Astrocyte (in vitro differentiated cells and primary cell): ENCODE measurements at regions not wholly inside any gene's neighbourhood (a gene's known extent, or its start where the extent isn't known, plus 50 kb on each side); places are given as distances from the start of the nearest gene placed in this dataset.

Source experiments
- DNase-seq: peaks from one replicate; pipeline ENCODE4 v3.0.0-alpha.2; 2010; ENCODE audit warnings: low read depth
- FAIRE-seq: peaks from 2 replicates; lab custom pipeline; 2011; peaks lifted over from hg19 to GRCh38; lab: Jason Lieb, UNC
- H2AFZ ChIP-seq: 2 replicates; pipeline ENCODE4 v1.6.0; 2012; ENCODE audit warnings: low read depth, low read length, inconsistent platforms
- H3K27ac ChIP-seq: 2 replicates; pipeline ENCODE4 v1.5.1; 2011; ENCODE audit warnings: low read depth, low read length, inconsistent platforms
- H3K27me3 ChIP-seq: 2 replicates; pipeline ENCODE4 v1.6.0; 2011; ENCODE audit warnings: low read length, inconsistent platforms; ENCODE audit not compliant: insufficient read depth
- H3K36me3 ChIP-seq: 2 replicates; pipeline ENCODE4 v1.5.1; 2011; ENCODE audit warnings: low read length, inconsistent platforms; ENCODE audit not compliant: insufficient read depth
- H3K4me1 ChIP-seq: 2 replicates; pipeline ENCODE4 v1.5.1; 2011; ENCODE audit warnings: low read length, inconsistent platforms; ENCODE audit not compliant: insufficient read depth
- H3K4me2 ChIP-seq: 2 replicates; pipeline ENCODE4 v1.6.0; 2012; ENCODE audit warnings: low read length, inconsistent platforms
- H3K4me3 ChIP-seq: 2 replicates; pipeline ENCODE4 v1.5.1; 2011; ENCODE audit warnings: low read depth, mild to moderate bottlenecking, low read length, inconsistent platforms; ENCODE audit not compliant: insufficient read depth
- H3K79me2 ChIP-seq: 2 replicates; pipeline ENCODE4 v1.6.0; 2012; ENCODE audit warnings: mild to moderate bottlenecking, low read length, inconsistent platforms; ENCODE audit not compliant: insufficient read depth
- H3K9ac ChIP-seq: 2 replicates; pipeline ENCODE4 v1.6.0; 2012; ENCODE audit warnings: mild to moderate bottlenecking, low read length, inconsistent platforms
- H3K9me3 ChIP-seq: 2 replicates; pipeline ENCODE4 v1.5.1; 2012; ENCODE audit warnings: low read depth, mild to moderate bottlenecking, low read length, inconsistent platforms; ENCODE audit not compliant: insufficient read depth
- H4K20me1 ChIP-seq: 2 replicates; pipeline ENCODE4 v1.6.0; 2012; ENCODE audit warnings: low read length, inconsistent platforms; ENCODE audit not compliant: insufficient read depth
- H3K27ac Mint-ChIP-seq: one replicate; pipeline ENCODE4 v1.8.0; 2021; ENCODE audit warnings: mild to moderate bottlenecking, mixed read lengths; ENCODE audit not compliant: unreplicated experiment
- H3K27me3 Mint-ChIP-seq: one replicate; pipeline ENCODE4 v1.8.0; 2021; ENCODE audit warnings: low read depth, mixed read lengths; ENCODE audit not compliant: unreplicated experiment
- H3K36me3 Mint-ChIP-seq: one replicate; pipeline ENCODE4 v1.8.0; 2021; ENCODE audit warnings: low read depth, mixed read lengths; ENCODE audit not compliant: unreplicated experiment
- H3K4me1 Mint-ChIP-seq: one replicate; pipeline ENCODE4 v1.8.0; 2021; ENCODE audit warnings: low read depth, mixed read lengths; ENCODE audit not compliant: unreplicated experiment
- H3K4me3 Mint-ChIP-seq: one replicate; pipeline ENCODE4 v1.8.0; 2021; ENCODE audit warnings: mild to moderate bottlenecking, moderate library complexity, mixed read lengths; ENCODE audit not compliant: unreplicated experiment
- H3K9me3 Mint-ChIP-seq: one replicate; pipeline ENCODE4 v1.8.0; 2021; ENCODE audit warnings: mild to moderate bottlenecking, mixed read lengths; ENCODE audit not compliant: unreplicated experiment
- CTCF ChIP-seq: IDR thresholded peaks from 2 replicates; pipeline ENCODE4 v1.5.1; 2011; ENCODE audit warnings: low read depth, mild to moderate bottlenecking, inconsistent platforms, low read length, moderate library complexity; ENCODE audit not compliant: insufficient read depth
- EZH2 ChIP-seq: IDR thresholded peaks from 2 replicates; pipeline ENCODE4 v1.6.1; 2012; ENCODE audit warnings: mild to moderate bottlenecking, low read length, inconsistent platforms; ENCODE audit not compliant: insufficient read depth

DNA sequence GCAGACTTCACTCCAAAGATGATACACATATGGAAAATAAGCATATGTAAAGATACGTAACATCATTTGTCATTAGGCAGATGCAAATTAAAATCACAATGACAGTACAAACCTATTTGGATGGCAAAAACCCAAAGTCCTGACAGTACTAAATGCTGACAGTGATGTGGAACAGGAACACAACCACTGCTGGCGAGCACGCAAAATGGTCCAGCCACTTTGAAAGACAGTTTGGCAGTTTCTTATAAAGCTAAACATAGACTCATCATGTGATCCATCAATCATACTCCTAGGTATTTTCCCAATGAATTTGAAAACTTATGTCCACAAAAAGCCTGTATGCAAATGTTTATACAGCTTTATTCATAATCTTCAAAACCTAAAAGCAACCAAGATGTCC, 200.7 kb downstream of the RAMP3 start:
- no peak overlapping the region for H3K4me2 ChIP-seq
- no peak overlapping the region for H3K27ac ChIP-seq
- DNase-seq (no peak), FAIRE-seq (no peak)
- TF ChIP-seq EZH2 (no peak), CTCF (no peak)
- H3K4me1 ChIP-seq, result no peaks in the 10 kb centered on the region
- H3K4me1 Mint-ChIP-seq, result no peaks in the 10 kb centered on the region
- H4K20me1 ChIP-seq, result no peaks in the 10 kb centered on the region
- H3K9me3 ChIP-seq, result no peaks in the 10 kb centered on the region
- H3K4me3 Mint-ChIP-seq, result no peak overlapping the region
- no peak overlapping the region for H3K4me3 ChIP-seq
- no peak overlapping the region for H3K9ac ChIP-seq
- H2AFZ ChIP-seq, result no peak overlapping the region
- no peak overlapping the region for H3K27ac Mint-ChIP-seq
- peaks cover 15% of the 10 kb centered on the region for H3K27me3 Mint-ChIP-seq
- no peaks in the 10 kb centered on the region for H3K79me2 ChIP-seq
- no peaks in the 10 kb centered on the region for H3K36me3 ChIP-seq
- H3K36me3 Mint-ChIP-seq, result no peaks in the 10 kb centered on the region
- H3K9me3 Mint-ChIP-seq, result no peaks in the 10 kb centered on the region
- H3K27me3 ChIP-seq, result no peaks in the 10 kb centered on the region

GRCh38 chr7:45359250-45359649, 201.7 kb downstream of the RAMP3 start:
- no peak for FAIRE-seq
- H3K27me3 Mint-ChIP-seq, result peaks cover 18% of the 10 kb centered on the region
- no peak for TF ChIP-seq EZH2
- TF ChIP-seq CTCF, result no peak

GRCh38 chr7:45359776-45360175, 202.2 kb downstream of the RAMP3 start:
- Histone ChIP-seq H3K27me3 (no peaks in the 10 kb centered on the region), H3K4me2 (no peak overlapping the region), H4K20me1 (no peaks in the 10 kb centered on the region), H3K9me3 (no peaks in the 10 kb centered on the region), H3K79me2 (no peaks in the 10 kb centered on the region), H3K4me3 (no peak overlapping the region), H3K4me1 (no peaks in the 10 kb centered on the region), H2AFZ (no peak overlapping the region), H3K36me3 (no peaks in the 10 kb centered on the region), H3K27ac (no peak overlapping the region), H3K9ac (no peak overlapping the region)
- TF ChIP-seq EZH2 (no peak), CTCF (no peak)
- H3K27ac Mint-ChIP-seq, result no peak overlapping the region
- peaks cover 18% of the 10 kb centered on the region for H3K27me3 Mint-ChIP-seq
- H3K4me1 Mint-ChIP-seq, result no peaks in the 10 kb centered on the region
- H3K36me3 Mint-ChIP-seq, result no peaks in the 10 kb centered on the region
- H3K4me3 Mint-ChIP-seq, result no peak overlapping the region
- H3K9me3 Mint-ChIP-seq, result no peaks in the 10 kb centered on the region
- DNase-seq (no peak), FAIRE-seq (no peak)

More at GRCh38 chr7:45359250-45359649, 201.7 kb downstream of the RAMP3 start:
- Mint-ChIP-seq H3K4me1 (no peaks in the 10 kb centered on the region), H3K4me3 (no peak overlapping the region), H3K36me3 (no peaks in the 10 kb centered on the region), H3K9me3 (no peaks in the 10 kb centered on the region), H3K27ac (no peak overlapping the region)
- H2AFZ ChIP-seq, result no peak overlapping the region
- H3K36me3 ChIP-seq, result no peaks in the 10 kb centered on the region
- no peaks in the 10 kb centered on the region for H3K27me3 ChIP-seq
- no peak for DNase-seq
- no peaks in the 10 kb centered on the region for H3K9me3 ChIP-seq
- H3K4me3 ChIP-seq, result no peak overlapping the region
- no peak overlapping the region for H3K9ac ChIP-seq
- no peaks in the 10 kb centered on the region for H3K4me1 ChIP-seq
- H3K4me2 ChIP-seq, result no peak overlapping the region
- H4K20me1 ChIP-seq, result no peaks in the 10 kb centered on the region
- H3K79me2 ChIP-seq, result no peaks in the 10 kb centered on the region
- no peak overlapping the region for H3K27ac ChIP-seq
